OCI-LY3 (cell line): ENCODE measurements at regions not wholly inside any gene's neighbourhood (a gene's known extent, or its start where the extent isn't known, plus 50 kb on each side); places are given as distances from the start of the nearest gene placed in this dataset.
A peak's percentile ranks its signal among the peaks of the same experiment; 100 is the strongest.

Source experiments
- H2AFZ ChIP-seq: fragments of 200-600, 300-600 bp; shearing (Covaris generic); 2 replicates; pipeline ENCODE4 v1.6.0; 2014; ENCODE audit warnings: antibody characterized with exemption, low read depth, low read length
- H3K27ac ChIP-seq: fragments of 200-600, 300-600 bp; sonication (generic); 2 replicates; pipeline ENCODE4 v1.5.1; 2014; ENCODE audit warnings: mild to moderate bottlenecking, low read length, moderate library complexity, mixed read lengths
- H3K27me3 ChIP-seq: fragments of 200-600, 300-600 bp; sonication (generic); 2 replicates; pipeline ENCODE4 v1.6.1; 2014; ENCODE audit warnings: low read depth, low read length, mixed read lengths
- H3K36me3 ChIP-seq: fragments of 200-600, 300-600 bp; sonication (generic); replicated peaks from 2 replicates; pipeline ENCODE3; 2014; ENCODE audit warnings: low read depth, low read length, mixed read lengths
- H3K4me1 ChIP-seq: fragments of 300-600, 200-600 bp; sonication (generic); 2 replicates; pipeline ENCODE4 v1.6.1; 2014; ENCODE audit warnings: low read length, mixed read lengths
- H3K4me2 ChIP-seq: fragments of 200-600, 300-600 bp; sonication (generic); 2 replicates; pipeline ENCODE4 v1.6.1; 2014; ENCODE audit warnings: low read length, mixed read lengths
- H3K4me3 ChIP-seq: fragments of 300-600, 200-600 bp; sonication (generic); 2 replicates; pipeline ENCODE4 v1.5.1; 2014; ENCODE audit warnings: antibody characterized with exemption, mild to moderate bottlenecking, low read length, moderate library complexity
- H3K79me2 ChIP-seq: fragments of 300-600, 200-600 bp; shearing (Covaris generic); 2 replicates; pipeline ENCODE4 v1.6.1; 2014; ENCODE audit warnings: mild to moderate bottlenecking, low read length, mixed read lengths
- H3K9ac ChIP-seq: fragments of 300-600, 200-600 bp; shearing (Covaris generic); 2 replicates; pipeline ENCODE4 v1.6.0; 2014; ENCODE audit warnings: mild to moderate bottlenecking, low read length, moderate library complexity
- H3K9me3 ChIP-seq: fragments of 200-600, 300-600 bp; shearing (Covaris generic); 2 replicates; pipeline ENCODE4 v1.6.1; 2014; ENCODE audit warnings: low read length, mixed read lengths; ENCODE audit not compliant: insufficient read depth
- H4K20me1 ChIP-seq: fragments of 200-600, 300-600 bp; sonication (generic); 2 replicates; pipeline ENCODE4 v1.6.1; 2016; ENCODE audit warnings: low read length, mixed read lengths; ENCODE audit not compliant: insufficient read depth
- CTCF ChIP-seq: fragments of 200-600, 300-600 bp; sonication (generic); IDR thresholded peaks from 2 replicates; pipeline ENCODE4 v1.5.1; 2014; ENCODE audit warnings: antibody characterized with exemption, low read length, low read depth
- EZH2phosphoT487 ChIP-seq: fragments of 200-600 bp; shearing (Covaris generic); IDR thresholded peaks from 2 replicates; pipeline ENCODE4 v1.6.1; 2018; ENCODE audit warnings: antibody characterized with exemption, mixed run types, low read depth

- TF ChIP-seq CTCF (no peak), EZH2phosphoT487 (no peak)
- peaks cover 3% of the 10 kb centered on the region; the same call in 1 of the 2 replicates for H3K27me3 ChIP-seq
- H2AFZ ChIP-seq: no peak overlapping the region
- H3K4me3 ChIP-seq: no peak overlapping the region
- no peaks in the 10 kb centered on the region for H3K79me2 ChIP-seq
- H3K9me3 ChIP-seq: no peaks in the 10 kb centered on the region
- no peak overlapping the region for H3K9ac ChIP-seq
- H4K20me1 ChIP-seq: no peaks in the 10 kb centered on the region
- no peak overlapping the region for H3K4me2 ChIP-seq
- H3K27ac ChIP-seq: no peak overlapping the region
- no peaks in the 10 kb centered on the region for H3K4me1 ChIP-seq
- H3K36me3 ChIP-seq: no peaks in the 10 kb centered on the region
Measured at GRCh38 chr22:23392420-23393121, 187.5 kb downstream of the IGLL1 start.

- no peak overlapping the region for H3K4me2 ChIP-seq
- H3K27ac ChIP-seq: no peak overlapping the region
- H3K4me1 ChIP-seq: no peaks in the 10 kb centered on the region
- no peaks in the 10 kb centered on the region for H4K20me1 ChIP-seq
- no peak overlapping the region for H3K4me3 ChIP-seq
- no peaks in the 10 kb centered on the region for H3K79me2 ChIP-seq
- no peaks in the 10 kb centered on the region for H3K36me3 ChIP-seq
- peaks cover 3% of the 10 kb centered on the region; the same call in 1 of the 2 replicates for H3K27me3 ChIP-seq
- TF ChIP-seq CTCF: no peak
- TF ChIP-seq EZH2phosphoT487: no peak
- H2AFZ ChIP-seq: no peak overlapping the region
- no peak overlapping the region for H3K9ac ChIP-seq
- H3K9me3 ChIP-seq: no peaks in the 10 kb centered on the region
Measured at GRCh38 chr22:23391022-23391421, 189.1 kb downstream of the IGLL1 start.

GRCh38 chr22:23389271-23390071 lies 190.6 kb downstream of the IGLL1 start:
- Histone ChIP-seq H3K9me3 (no peaks in the 10 kb centered on the region), H3K4me3 (no peak overlapping the region), H3K9ac (no peak overlapping the region), H3K27ac (no peak overlapping the region), H3K4me2 (peak overlapping the region; percentile 12; the same call in 1 of the 2 replicates), H3K36me3 (no peaks in the 10 kb centered on the region), H2AFZ (no peak overlapping the region), H3K4me1 (no peaks in the 10 kb centered on the region), H3K27me3 (peaks cover 9% of the 10 kb centered on the region), H3K79me2 (no peaks in the 10 kb centered on the region), H4K20me1 (no peaks in the 10 kb centered on the region)
- TF ChIP-seq CTCF: no peak
- TF ChIP-seq EZH2phosphoT487: no peak

- Histone ChIP-seq H3K9ac (no peak overlapping the region), H3K4me3 (no peak overlapping the region), H2AFZ (no peak overlapping the region), H3K4me1 (no peaks in the 10 kb centered on the region), H4K20me1 (no peaks in the 10 kb centered on the region), H3K27me3 (peaks cover 17% of the 10 kb centered on the region), H3K9me3 (no peaks in the 10 kb centered on the region), H3K4me2 (no peak overlapping the region), H3K27ac (no peak overlapping the region), H3K36me3 (no peaks in the 10 kb centered on the region), H3K79me2 (no peaks in the 10 kb centered on the region)
- TF ChIP-seq CTCF: no peak
- no peak for TF ChIP-seq EZH2phosphoT487
Measured at GRCh38 chr22:23388517-23388890, 191.6 kb downstream of the IGLL1 start.
